ENCODE measurements at regions not wholly inside any gene's neighbourhood (a gene's known extent, or its start where the extent isn't known, plus 50 kb on each side); places are given as distances from the start of the nearest gene placed in this dataset.
"Not testable (repeated sequence)": the region's sequence is repeated elsewhere in the genome, so short reads cannot be mapped to it uniquely, and the experiment has no call there.

GRCh38 chr12:90712671-90713070, 242.3 kb downstream of the CCER1 start:
- no peak overlapping the region for H3K4me3 ChIP-seq
- H3K27ac ChIP-seq, result no peak overlapping the region
- TF ChIP-seq CTCF (IDR thresholded peaks at IDR 0.05) (no peak), POLR2A (IDR thresholded peaks at IDR 0.05) (no peak), POLR2AphosphoS5 (IDR thresholded peaks at IDR 0.05) (no peak)
- H3K36me3 ChIP-seq, result no peaks in the 10 kb centered on the region
- DNase-seq (ENCODE audit: low spot score in 2 of 2), result no peak
- no peaks in the 10 kb centered on the region for H3K9me3 ChIP-seq
- H3K27me3 ChIP-seq, result no peaks in the 10 kb centered on the region
- no peaks in the 10 kb centered on the region for H3K4me1 ChIP-seq
- intact Hi-C loops (cut with DNase I; ENCODE audit: low total_unique reads), result no loop called here

GRCh38 chr12:90710711-90711110, 244.3 kb downstream of the CCER1 start:
- no peak for DNase-seq (ENCODE audit: low spot score in 2 of 2)
- Histone ChIP-seq H3K36me3 (no peaks in the 10 kb centered on the region), H3K27me3 (no peaks in the 10 kb centered on the region), H3K4me3 (no peak overlapping the region), H3K9me3 (no peaks in the 10 kb centered on the region), H3K4me1 (no peaks in the 10 kb centered on the region), H3K27ac (no peak overlapping the region)
- TF ChIP-seq CTCF (IDR thresholded peaks at IDR 0.05) (no peak), POLR2AphosphoS5 (IDR thresholded peaks at IDR 0.05) (no peak), POLR2A (IDR thresholded peaks at IDR 0.05) (no peak)
- intact Hi-C loops (cut with DNase I; ENCODE audit: low total_unique reads), result no loop called here

GRCh38 chr12:90706036-90706435, 248.9 kb downstream of the CCER1 start:
- Histone ChIP-seq H3K27me3 (no peaks in the 10 kb centered on the region), H3K4me3 (no peak overlapping the region), H3K36me3 (no peaks in the 10 kb centered on the region), H3K4me1 (no peaks in the 10 kb centered on the region), H3K27ac (no peak overlapping the region), H3K9me3 (no peaks in the 10 kb centered on the region)
- DNase-seq (ENCODE audit: low spot score in 2 of 2), result no peak
- TF ChIP-seq POLR2A (IDR thresholded peaks at IDR 0.05) (no peak), CTCF (IDR thresholded peaks at IDR 0.05) (no peak), POLR2AphosphoS5 (IDR thresholded peaks at IDR 0.05) (no peak)
- intact Hi-C loops (cut with DNase I; ENCODE audit: low total_unique reads), result no loop called here

GRCh38 chr12:90695415-90695814, 259.6 kb downstream of the CCER1 start:
- intact Hi-C loops (cut with DNase I; ENCODE audit: low total_unique reads), result no loop called here
- TF ChIP-seq POLR2A (IDR thresholded peaks at IDR 0.05), result no peak
- TF ChIP-seq POLR2AphosphoS5 (IDR thresholded peaks at IDR 0.05), result no peak
- no peak for TF ChIP-seq CTCF (IDR thresholded peaks at IDR 0.05)
- H3K36me3 ChIP-seq, result no peaks in the 10 kb centered on the region

GRCh38 chr12:90690120-90690519, 264.9 kb downstream of the CCER1 start:
- Histone ChIP-seq H3K4me1 (no peaks in the 10 kb centered on the region), H3K9me3 (no peaks in the 10 kb centered on the region), H3K27ac (no peak overlapping the region), H3K27me3 (no peaks in the 10 kb centered on the region), H3K36me3 (no peaks in the 10 kb centered on the region), H3K4me3 (no peak overlapping the region)
- no peak for DNase-seq (ENCODE audit: low spot score in 2 of 2)
- intact Hi-C loops (cut with DNase I; ENCODE audit: low total_unique reads), result no loop called here
- no peak for TF ChIP-seq POLR2AphosphoS5 (IDR thresholded peaks at IDR 0.05)
- no peak for TF ChIP-seq CTCF (IDR thresholded peaks at IDR 0.05)
- no peak for TF ChIP-seq POLR2A (IDR thresholded peaks at IDR 0.05)

More at GRCh38 chr12:90695415-90695814, 259.6 kb downstream of the CCER1 start:
- DNase-seq (ENCODE audit: low spot score in 2 of 2), result no peak
- Histone ChIP-seq H3K9me3 (no peaks in the 10 kb centered on the region), H3K27me3 (no peaks in the 10 kb centered on the region), H3K4me3 (no peak overlapping the region), H3K4me1 (no peaks in the 10 kb centered on the region), H3K27ac (no peak overlapping the region)

- H3K27me3 ChIP-seq; intact Hi-C loops (cut with DNase I; ENCODE audit: low total_unique reads); DNase-seq (ENCODE audit: low spot score in 2 of 2); H3K27ac ChIP-seq; H3K9me3 ChIP-seq; H3K36me3 ChIP-seq; H3K4me1 ChIP-seq; H3K4me3 ChIP-seq: not testable (repeated sequence)
Measured at GRCh38 chr12:90687682-90688081, 267.3 kb downstream of the CCER1 start.
